Islet precursor cell (in vitro differentiated cells): ENCODE measurements at regions not wholly inside any gene's neighbourhood (a gene's known extent, or its start where the extent isn't known, plus 50 kb on each side); places are given as distances from the start of the nearest gene placed in this dataset.
"Not testable (repeated sequence)": the region's sequence is repeated elsewhere in the genome, so short reads cannot be mapped to it uniquely, and the experiment has no call there.

Source experiments
- DNase-seq: peaks from one replicate; pipeline ENCODE4 v3.0.0-alpha.2; 2018

DNA sequence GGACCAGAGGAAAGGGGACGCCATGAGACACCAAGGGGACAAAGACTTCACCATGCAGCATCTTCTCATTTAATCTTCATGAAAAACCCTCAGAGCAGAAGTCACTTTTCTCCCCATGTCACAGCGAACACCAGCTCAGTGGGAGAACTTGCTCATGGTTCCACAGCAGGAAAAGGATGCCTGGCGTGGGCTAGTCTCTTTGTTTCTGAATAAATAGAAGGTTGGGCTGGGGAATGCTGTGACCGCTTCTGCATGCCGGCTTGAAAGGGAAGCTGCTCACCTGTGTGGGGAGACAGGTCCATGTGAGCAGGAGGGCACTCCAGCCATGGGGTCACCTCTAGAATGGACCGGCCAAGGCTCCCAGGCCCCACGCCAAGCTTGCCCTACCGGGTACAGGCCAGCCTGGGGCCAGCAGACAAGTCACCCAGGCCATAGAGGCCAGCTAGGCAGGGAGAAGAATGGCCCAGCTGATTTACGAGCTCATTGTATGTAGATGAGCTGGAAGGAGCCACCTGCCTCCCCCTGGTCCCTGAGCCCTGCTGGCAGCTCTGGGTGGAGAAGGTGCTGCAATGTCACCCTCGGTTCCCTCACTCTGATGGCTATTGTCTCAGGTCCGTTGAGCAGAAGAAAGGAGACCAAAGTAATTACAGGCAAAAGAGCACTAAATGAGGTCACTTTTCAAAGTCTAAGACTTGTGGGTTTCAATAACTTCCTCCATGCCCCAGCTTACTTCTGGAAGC lies 82.0 kb upstream of the PDZD8 start:
- no peak for DNase-seq

DNA sequence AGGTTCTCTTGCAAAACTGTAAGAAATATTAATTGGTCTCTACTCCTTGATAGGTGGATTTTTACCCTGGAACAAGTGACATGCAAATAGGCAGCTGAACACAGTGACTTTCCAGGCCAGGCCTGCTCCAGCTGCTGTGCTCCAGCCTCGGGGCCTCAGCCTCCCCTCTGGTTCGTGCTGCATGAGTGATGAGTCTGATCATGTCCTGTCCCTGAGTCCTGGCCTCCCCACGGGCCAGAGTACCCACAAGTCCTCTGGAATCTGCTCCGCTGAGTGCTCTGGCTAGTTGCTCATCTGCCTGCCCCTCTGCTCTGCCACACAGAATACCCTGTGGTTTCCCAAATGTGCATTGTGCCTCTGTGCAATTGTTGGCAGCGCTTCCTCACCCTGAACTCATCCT lies 80.1 kb upstream of the PDZD8 start:
- no peak for DNase-seq

DNA sequence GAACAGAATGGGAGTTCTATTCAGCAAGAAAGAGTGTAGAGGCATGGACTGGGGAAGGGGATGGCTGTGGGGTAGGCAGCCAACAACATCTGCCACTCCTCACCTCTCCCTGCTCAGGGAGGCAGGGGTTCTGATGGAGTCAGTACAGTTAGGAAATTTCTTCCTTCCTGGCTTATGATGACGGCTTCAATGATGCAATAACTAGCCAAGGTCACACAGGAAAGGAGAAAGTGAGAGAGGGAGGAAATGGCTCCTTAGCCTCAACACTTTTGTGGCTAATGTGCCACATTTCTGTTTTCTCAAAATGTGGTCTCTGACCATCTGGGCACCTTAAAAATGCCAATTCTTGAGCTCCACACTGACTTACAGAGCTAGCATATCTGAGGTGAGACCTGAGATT lies 79.3 kb upstream of the PDZD8 start:
- no peak for DNase-seq

DNA sequence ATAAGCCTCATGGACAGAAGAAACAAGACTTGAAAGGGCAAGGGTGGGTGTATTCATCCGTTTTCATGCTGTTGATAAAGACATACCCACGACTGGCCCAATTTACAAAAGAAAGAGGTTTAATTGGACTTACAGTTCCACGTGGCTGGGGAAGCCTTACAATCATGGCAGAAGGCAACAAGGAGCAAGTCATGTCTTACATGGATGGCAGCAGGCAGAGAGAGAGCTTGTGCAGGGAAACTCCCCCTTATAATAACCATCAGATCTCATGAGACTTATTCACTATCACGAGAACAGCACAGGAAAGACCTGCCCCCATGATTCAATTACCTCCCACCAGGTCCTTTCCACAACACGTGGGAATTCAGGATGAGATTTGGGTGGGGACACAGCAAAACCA lies 78.2 kb upstream of the PDZD8 start:
- DNase-seq: not testable (repeated sequence)

DNA sequence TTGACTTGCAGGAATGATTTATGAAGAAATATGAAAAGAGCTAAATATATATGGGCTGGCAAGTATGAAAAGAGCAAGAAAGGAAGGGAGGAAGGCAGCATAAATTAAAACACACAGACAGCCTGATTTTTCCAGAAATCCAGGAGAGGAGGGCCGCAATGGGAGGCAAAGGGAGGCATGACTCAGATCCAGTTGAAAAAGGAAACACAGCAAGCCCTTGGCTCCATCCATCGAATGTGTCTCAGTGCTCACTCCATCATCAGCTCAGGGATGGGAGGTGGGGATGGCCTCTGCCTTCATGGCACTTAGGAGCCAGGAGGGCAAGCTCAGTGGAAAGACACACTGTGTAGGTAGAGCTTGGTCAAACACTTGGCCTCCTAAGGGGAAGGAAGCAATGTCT lies 75.7 kb upstream of the PDZD8 start:
- no peak for DNase-seq

DNA sequence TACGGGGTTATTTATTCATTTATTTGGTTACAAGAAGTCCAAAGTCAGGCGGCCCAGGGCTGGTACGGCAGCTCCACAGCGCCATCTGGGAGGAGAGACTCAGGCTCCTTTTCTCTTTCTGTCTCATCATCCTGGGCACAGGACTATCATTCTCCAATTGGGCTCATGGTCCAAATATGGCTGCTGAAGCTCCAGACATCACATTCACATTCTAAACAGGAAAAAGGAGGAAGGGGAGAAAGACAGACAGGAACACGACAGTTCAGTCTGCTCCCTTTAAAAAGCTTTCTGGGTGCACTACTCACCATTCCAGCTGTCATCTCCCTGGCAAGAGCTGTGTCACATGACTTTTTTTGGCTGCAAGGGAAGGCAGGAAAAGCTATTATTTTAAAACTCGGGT lies 74.4 kb upstream of the PDZD8 start:
- DNase-seq: no peak

DNA sequence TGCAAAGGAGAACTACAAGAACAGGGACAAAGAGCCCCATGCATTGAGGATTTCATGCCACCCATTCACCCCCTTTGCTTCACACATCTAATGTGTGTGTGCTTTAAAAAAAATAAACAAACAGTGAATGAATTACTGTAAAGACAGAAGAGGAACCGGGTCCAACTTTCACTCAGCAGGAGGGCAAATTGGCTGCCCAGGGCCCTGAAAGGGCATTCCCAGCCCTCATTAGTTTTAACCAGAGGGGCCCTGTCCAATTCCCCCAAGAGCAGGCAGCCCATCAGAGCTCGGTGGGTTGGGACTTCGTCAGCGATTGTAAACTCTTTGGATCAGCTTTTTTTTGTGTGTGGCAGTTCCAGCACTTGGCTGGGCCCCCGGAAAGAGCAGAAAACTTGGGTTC lies 73.6 kb upstream of the PDZD8 start:
- DNase-seq: no peak

DNA sequence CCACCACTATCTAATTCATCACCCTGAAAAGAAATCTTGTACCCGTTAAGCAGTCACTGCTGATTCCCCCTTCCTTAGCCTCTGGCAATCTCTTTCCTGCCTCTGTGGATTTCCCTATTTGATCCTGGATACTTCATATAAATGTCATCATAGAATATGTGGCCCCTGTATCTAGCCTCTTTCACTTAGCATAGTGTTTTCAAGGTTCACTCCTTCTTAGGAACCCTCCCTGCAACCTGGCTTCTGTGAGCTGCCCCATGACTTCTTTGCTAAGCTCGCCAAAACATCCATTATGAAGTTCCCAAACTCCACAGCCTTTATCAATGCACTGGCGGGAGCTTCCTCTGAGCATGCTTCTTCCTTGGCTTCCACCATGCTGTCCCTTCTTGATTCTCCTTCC lies 70.8 kb upstream of the PDZD8 start:
- DNase-seq: no peak

DNA sequence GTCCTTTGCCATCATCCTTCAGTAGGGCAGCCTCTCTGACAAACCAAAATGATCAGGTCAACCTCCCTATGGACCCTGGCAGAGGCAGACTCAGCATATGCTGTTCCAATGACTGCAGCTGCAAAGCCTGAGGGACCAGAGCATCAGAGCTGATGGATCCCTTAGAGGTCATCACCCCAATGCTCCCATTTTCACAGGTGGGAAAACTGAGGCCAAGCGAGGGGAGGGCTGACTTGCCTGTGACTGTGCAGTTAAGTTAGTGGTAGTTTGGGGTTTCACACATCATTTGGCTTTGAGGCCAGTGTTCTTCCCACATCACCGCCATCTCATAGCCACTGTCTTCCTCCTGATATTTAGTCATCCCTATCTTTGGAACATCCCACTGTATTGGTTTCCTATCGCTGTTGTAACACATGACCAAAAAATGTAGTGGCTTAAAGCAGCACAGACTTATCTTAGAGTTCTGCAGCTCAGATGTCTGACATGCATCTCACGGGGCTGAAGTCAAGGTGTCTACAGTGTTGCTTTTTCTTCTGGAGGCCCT lies 69.3 kb upstream of the PDZD8 start:
- DNase-seq: no peak

DNA sequence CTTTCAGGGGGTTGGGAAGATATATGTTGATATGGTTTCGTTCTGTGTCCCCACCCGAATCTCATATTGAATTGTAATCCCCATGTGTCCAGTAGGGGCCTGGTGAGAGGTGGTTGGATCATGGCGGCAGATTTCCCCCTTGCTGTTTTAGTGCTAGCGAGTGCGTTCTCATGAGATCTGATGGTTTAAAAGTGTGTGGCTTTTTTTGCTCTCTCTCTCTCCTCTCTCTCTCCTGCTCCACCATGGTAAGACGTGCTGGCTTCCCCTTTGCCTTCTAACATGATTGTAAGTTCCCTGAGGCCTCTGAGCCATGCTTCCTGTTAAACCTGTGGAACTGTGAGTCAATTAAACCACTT lies 68.4 kb upstream of the PDZD8 start:
- DNase-seq: no peak

DNA sequence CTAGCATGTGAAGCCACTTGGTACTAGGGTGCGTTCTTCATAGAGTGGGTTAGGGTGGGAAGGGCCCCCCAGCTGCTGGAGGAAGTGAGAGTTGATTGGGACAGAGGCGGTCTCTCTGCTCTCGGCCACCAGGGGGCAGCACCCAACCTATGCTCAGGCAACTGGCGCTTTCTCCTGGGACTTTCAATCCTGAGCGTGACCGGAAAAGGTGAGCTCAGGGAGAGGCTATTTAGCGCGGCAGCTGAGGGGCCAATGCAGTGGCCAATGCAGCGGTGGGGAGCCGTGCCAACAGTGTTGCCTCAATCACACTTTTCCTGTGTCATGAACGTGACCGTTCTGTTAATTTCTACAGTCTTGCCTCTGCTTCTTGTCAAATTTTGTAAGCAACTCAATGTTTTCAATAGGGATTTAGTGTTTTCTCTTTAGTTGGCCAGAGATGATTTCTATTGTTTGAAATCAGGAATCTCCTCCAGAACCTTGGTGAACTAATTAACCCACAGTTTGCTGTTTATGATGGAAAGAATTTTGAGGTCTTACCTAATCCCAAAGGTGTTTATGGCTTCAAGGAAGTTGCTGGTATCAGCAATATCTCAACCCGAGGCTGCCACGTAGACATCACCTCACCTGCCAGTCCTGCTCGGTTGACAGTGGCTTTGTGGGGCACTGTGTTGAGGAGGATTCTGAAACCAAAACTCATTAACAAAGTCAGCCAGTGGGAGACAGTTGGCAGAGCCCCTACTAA lies 67.9 kb upstream of the PDZD8 start:
- peak; percentile 81 for DNase-seq

DNA sequence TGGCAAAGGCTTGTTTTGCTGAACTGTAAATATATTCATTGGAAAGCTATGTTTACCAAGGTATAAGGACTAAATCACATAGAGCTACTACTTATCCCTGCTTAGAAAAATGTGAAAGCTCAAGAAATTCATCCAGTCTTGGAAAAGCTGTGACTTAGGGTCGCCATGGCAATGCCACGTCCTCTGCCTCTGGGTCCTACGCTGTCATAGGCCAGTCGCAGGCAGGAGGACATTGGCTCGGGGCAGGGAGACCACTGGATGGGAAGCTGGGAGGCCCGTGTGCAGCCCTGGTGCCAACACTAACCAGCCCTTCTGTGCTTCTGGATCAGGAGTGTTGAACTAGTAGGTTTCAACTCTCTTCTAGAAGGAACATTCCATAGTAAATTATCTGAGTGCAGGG lies 67.3 kb upstream of the PDZD8 start:
- DNase-seq: no peak

DNA sequence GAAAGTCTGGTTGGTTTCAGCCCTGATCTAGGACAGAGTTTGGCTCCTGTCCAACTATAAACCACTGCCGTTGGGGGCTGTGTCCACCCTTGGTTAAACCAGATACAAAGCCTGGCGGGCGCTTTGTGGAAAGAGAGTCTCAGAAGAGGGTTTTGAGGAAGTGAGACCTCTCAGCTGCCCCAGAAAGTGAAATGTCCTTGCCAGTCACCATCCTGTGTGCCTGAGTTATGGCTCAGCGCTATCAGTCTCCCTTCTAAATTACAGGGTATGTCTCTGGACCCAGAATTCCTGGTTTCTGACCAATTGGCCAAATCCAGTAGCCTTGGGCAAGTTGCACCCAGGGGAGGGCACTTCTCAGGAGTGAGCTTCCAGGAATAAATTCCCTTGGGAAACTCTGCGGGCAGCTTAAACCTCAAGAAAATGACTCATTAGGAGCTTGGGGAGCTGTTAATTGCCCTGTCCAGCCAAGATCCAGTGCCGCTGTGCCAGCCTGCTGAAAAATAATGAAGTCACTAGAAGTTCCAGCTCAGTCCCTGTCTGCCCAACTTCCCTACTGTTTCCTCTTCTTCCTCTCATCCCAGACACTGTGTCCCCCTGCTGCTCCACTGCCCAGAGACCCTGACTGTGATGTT lies 66.7 kb upstream of the PDZD8 start:
- DNase-seq: no peak

DNA sequence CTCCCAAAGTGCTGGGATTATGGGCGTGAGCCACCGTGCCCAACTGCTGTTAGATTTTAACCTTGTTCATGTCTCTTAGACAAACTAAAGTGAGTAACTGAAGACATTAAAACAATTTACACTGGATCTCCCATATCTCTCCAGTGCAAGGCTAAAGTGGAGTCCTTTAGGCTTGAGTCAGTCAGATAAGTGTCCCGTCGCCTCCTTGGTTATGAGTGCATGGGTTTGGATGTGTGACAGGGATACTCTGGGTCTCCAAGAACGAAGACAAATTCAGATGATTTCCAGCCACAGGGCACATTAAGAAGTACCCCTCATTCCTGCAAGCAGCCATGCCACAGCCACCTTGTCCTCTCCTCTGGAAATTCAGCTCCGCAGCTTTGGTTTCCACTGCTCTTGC lies 66.1 kb upstream of the PDZD8 start:
- no peak for DNase-seq

DNA sequence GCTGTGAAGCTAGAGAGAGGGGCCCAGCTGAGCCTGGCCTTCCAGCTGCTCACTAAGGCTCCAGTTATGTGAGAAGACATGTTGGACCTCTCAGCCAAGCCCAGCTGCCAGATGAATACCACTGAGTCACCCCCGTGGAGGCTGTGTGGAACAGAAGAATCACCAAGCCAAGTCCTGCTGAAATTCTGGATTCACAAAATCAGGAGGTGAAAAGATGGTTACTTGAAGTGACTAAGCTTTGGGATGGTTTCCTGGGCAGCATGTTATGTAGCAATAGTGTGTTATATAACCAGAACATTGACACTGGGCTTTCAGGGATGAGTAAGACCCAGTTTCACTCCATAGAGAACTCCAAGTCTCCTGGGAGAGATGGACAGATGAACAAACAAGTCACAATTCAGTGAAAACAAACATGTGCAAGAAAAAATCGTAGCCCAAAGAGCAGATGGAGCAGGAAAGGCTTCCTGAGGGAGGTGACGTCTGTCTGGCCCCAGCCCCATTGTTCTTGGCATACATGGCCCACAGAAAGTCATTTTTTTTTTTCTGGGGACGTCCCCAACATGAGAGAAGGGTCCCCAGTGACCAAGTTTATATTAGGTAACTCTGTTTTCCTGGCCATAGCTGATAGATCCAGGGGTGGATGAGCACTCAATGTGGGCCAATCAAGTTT lies 64.1 kb upstream of the PDZD8 start:
- DNase-seq: no peak

DNA sequence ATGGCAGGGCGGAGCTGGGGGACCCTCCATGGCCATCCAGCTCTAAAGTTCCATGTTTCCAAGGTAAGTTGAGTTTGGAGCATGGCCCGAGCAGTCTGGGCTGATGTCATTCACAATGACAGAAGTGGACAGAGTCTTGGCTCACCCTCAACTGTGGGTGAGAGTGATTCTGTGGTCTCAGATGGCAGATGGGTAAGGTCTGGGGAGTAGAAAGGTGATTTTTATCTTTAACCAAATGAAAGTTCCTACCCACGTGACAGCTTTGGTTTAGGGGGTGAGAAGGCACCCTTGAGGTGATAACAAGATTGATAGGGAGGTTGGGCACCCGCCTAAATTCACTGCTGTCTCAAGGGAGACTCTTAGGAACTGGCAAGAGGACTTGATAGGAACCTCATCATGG lies 57.6 kb upstream of the PDZD8 start:
- no peak for DNase-seq

DNA sequence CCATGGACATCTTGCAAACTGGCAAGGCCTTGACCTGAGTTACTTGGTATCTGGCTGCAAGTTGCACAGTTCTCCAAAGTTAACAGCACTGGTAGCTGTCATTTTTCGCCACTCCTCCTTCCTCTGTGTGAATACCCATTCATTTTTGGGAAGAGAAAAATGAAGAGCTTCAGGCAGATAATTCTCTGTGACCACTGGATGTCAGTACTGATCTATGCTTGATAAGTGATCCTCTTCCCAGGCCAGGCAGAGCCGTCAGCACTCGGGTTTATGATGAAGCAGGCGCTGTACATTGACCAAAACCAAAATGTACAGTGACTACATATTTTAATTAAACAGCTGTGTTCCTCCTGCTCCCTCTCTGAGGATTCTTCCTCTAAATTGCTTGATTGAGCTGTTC lies 55.9 kb upstream of the PDZD8 start:
- no peak for DNase-seq

DNA sequence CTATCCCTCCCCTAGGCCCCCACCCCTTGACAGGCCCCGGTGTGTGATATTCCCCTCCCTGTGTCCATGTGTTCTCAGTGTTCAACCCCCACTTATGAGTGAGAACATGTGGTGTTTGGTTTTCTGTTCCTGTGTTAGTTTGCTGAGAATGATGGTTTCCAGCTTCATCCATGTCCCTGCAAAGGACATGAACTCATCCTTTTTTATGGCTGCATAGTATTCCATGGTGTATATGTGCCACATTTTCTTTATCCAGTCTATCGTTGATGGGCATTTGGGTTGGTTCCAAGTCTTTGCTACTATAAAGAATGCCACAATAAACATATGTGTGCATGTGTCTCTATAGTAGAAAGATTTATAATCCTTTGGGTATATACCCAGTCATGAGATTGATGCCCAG lies 55.3 kb upstream of the PDZD8 start:
- not testable (repeated sequence) for DNase-seq

DNA sequence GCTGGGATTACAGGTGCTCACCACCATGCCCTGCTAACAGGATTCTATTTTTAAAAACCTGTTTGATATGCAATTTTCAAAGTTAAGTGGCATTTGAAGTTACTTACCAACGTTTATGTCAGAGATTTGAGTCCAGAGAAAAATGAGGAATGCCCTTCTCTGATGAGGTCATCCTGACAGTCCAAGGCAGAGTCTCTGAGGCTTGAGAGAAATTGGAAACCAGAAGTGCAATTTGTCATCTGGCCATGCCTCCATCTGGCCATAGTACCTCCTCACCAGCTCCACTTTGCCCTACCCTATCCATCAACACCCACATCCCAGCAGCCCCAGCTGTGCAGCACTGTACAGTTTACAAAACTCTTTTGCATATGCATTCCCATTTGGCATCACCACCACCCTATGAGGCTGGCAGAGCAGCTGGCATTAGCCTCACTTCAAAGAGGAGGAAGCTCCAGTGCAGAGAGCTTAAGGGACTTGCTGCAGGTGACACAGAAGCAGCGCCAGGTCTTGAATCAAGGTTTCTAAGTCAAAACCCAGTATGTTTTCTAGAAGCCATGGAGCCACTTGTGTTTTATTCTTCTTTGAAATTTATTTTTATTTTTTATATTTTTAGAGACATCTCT lies 54.5 kb upstream of the PDZD8 start:
- no peak for DNase-seq

DNA sequence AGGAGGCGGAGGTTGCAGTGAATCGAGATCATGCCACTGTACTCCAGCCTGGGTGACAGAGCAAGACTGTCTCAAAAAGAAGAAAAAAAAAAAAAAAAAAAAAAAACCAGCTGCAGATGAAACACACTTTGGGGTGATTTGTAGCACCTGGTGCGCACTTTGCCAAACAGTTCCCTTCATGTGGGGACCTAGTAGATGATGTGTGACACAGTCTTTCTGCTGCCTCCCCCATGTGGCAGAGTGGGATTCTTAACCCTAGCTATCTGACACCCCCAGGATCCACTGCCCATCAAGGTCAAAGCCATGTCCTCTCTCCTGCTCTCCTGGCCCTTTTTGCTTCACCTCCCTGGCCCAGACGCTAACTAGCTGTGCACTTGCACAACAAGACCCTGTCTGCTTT lies 52.1 kb upstream of the PDZD8 start:
- DNase-seq: no peak

DNA sequence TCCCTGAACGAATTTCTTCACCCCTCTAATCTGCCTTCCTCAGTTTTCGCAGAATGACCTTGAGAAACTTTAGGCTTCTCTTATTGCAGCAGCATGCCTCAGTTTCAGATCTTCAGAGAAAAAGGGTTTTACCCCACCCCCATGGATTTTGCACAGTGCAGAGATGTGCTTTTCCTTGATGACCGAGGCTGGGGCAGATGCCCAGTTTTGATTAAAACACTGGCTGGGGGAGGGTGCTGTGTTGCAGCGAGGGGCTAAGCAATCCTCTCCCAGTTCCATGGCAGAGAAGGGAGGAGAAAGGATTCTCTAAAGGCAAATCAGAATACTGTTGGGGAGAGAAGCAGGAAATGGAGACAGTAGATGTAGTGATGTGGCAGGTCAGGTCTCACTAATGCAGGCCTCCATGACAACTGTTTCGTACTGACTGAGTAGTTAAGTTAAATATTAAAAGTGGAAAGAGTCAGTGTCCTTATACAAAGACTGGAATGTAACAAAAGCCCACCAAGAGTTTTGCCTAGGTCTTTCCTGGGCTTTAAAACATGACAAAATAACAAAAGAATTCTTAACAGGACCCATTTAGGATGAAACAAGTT lies 50.8 kb upstream of the PDZD8 start:
- DNase-seq: no peak

DNA sequence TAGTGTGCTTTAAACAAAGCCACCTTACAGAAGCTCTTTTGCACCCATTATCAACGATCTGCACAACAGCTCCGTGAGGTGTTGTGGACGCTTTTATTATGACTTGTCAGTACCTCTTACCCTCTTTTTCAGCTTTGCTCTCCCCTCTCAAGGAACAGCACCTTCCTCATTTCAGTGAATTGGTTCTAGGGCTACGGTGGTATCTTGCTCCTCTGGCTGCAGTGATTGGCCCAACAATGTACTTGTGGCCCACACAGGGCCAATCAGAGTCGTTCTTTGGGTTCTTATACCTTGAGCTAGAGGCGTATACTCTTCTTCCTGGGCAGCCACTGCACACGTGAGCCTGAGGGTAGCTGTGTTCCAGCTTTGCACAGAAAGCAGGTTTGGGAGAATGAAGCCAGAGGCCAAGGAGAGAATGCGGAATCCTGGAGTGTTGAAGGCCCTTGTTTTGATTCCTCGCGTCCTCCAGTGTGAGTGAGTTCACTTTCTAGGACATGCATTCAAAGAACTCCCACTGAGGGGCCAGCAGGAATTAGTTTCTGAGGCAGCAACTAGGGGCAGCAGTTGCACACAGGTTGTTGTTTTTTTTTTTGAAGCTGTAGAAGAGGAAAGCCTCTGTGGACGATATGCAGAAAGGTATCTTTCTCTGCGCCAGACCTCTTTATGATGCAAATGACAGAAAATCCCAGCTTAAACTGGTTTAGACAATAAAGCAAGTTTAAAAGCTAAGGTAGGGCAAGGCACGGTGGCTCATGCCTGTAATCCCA lies 49.8 kb upstream of the PDZD8 start:
- DNase-seq: no peak
